ENCODE measurements at regions not wholly inside any gene's neighbourhood (a gene's known extent, or its start where the extent isn't known, plus 50 kb on each side); places are given as distances from the start of the nearest gene placed in this dataset.

DNA sequence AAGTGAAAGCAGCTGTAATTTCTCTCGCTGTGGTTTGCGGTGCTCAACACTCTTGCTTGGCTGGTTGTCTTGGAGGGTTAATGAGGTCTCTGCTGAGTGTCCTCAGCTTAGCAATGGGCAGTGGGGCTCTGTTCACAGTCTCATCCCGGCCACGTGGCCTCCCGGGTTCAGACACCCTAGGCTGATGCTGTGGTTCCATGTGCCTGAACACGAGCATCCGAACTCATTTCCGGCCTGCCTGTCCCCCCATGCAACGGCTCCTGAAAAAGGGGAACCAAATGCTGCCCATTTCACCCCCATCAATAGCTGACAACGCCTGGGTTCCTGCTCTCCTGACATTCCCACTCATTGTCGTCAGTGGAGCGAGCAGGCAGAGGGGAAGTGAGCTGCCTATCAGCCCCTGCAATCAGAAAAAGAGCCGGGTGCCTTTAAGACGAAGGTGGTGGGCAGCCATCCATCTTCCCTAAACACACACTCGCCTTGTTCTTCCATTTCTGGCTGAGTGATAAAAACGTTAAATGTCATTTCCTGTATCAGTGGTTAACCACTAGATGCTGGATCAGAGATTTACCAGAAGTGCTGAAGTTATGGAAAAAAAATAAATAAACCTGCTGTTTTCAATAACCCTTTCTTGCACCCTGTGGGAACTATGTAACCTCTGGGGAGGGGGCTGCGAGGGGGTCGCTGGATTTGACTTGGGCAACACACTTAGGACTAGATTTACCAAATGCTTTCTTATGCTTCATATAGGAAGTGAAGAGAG lies 60.3 kb upstream of the BCL2L14 start:
- no peak for DNase-seq (ENCODE audit: extremely low read depth in 1 of 11, low read depth in 9 of 11, low spot score in 4 of 11)

DNA sequence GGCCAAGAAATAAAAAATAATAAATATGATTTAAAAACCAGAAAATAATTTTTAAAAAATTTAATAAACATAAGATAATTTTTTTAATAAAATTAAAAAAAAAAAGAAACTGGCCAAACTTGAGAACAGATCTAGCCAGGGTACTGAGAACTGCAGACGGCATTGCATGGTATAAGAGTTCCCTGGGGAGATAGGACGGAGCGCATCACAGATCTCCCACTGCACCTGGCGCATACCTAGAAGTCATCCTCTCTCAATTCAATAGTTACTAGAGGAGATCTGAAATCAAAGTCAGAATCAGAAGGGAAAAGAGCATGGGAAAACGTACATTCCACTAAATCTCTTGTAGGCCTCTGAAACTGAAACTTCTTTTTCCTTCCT lies 58.9 kb upstream of the BCL2L14 start:
- DNase-seq (ENCODE audit: extremely low read depth in 1 of 11, low read depth in 9 of 11, low spot score in 4 of 11) = no peak

DNA sequence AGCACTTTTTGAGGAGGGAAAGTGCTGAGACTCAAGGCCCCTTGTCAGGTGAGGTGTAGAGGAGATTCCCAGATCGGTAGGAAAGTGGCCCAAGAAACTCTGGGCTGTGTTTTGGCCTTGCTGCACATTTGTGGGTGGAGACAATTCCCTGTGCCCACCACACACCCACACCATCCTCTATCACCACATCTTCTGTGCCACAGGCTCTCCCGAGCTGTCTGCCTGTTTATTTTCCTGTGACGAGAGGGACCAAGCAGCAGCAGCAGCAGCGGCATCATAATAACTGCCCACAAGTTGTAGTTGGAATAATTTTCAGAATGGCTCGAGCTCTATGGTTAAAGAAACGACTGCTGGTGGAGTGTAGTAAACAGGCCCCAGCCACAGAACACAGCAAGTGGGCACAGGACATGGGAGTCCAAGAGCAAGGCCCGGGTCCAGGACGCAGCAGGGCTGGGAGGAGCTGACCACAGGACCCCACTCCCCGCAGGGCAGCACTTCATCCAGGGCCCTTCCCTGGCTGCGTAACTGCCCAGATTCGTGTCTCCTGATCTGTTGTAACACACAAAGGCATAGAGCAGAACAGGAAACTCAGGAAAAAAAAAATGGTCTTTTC lies 55.6 kb upstream of the BCL2L14 start:
- DNase-seq (ENCODE audit: extremely low read depth in 1 of 11, low read depth in 9 of 11, low spot score in 4 of 11) = no peak

DNA sequence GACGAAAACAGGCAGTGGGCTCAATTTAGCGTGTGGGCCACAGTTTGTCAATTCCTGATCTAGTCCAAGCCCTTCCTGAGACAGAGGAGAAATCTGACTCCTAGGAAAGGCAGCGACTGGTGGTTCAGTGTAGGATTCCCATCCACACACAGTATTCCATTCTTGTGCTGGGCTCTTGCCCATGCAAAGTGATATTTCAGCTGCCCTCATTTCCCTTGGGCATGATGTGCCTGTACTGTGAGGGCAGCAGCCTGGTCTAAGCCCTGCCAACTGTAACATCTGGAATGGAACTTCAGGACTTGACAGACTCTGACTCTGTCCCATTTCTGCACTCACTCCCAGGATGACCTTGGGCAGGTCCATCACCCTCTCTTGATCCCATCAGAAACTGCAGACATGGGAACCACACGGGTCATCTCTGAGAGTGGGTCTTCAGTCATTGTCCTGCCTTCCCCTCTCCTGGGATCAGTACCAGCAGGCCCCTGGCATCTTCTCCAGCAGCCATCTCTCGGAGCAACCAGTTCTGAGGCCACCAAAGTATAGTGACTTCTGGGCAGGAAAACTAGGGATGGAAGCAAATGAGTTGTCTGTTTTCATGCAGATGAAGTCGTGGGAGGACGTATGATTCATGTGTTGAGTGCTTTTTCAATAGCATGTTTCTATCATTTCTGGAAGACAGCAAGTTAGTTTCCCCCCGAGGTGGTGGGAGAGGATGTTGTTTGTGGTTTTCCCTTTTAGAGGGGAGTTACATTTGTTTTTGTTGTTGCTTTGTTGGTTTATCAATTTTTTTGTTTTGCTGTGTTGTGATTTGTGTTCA lies 54.2 kb upstream of the BCL2L14 start:
- no peak for DNase-seq (ENCODE audit: extremely low read depth in 1 of 11, low read depth in 9 of 11, low spot score in 4 of 11)

DNA sequence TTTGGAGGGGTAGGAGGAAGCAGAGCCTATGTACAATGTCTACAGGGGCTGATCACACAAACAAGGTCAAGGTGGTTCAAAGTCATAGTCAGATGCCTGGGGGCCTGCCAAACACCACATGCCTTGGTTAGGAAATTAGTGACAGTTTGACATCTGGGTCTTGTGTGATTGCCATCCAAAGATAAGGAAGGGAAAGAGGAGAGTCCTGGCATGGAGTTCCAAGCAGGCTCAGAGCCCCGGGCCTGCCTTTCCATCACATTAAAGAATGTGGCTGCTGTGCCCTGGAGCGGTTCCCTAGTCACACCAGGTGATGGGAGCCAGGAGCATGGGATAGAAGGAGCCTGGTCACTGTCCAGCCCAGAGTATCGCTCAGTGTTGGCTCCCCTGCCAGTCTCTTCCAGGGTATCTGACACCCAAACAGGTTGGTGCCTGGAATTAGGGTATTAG lies 53.6 kb upstream of the BCL2L14 start:
- no peak for DNase-seq (ENCODE audit: extremely low read depth in 1 of 11, low read depth in 9 of 11, low spot score in 4 of 11)

DNA sequence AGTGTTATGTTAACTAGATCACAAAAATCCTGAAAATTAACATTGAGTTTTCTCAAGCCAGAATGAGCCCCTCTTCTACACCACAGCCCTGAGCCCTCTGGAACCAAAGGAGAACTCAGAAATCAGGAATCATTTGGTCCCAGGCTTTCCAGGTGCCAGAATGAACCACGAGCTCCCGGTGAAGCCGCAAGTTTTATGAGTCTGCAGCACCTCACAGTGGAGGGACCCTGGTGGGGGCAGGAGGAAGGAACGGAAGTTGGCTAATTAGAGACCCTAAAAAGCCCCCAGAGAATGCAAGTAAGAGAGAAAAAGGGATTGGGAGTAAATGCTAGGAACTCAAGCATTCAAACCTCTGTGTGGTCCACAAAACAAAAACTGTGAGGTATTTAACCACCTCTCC lies 52.9 kb upstream of the BCL2L14 start:
- no peak for DNase-seq (ENCODE audit: extremely low read depth in 1 of 11, low read depth in 9 of 11, low spot score in 4 of 11)

DNA sequence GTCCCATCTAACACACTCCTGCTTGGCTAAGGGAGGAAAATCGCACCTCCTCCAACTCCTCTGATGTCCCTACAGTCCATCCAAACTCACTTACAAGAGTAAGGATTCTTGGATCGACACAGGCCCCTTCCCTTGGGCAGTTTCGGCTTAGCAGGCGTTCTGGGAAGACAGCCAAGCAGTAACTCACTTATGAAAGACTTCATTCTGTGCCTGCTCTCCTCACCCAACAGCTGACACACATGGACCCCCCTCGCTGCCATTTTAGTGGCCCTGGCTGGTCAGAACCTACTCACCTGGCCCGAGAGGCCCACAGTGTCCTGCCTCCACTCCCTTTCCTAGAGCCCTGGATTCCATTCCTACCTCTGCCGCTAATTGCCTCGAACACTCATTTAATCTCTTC lies 52.3 kb upstream of the BCL2L14 start:
- DNase-seq (ENCODE audit: extremely low read depth in 1 of 11, low read depth in 9 of 11, low spot score in 4 of 11) = no peak

DNA sequence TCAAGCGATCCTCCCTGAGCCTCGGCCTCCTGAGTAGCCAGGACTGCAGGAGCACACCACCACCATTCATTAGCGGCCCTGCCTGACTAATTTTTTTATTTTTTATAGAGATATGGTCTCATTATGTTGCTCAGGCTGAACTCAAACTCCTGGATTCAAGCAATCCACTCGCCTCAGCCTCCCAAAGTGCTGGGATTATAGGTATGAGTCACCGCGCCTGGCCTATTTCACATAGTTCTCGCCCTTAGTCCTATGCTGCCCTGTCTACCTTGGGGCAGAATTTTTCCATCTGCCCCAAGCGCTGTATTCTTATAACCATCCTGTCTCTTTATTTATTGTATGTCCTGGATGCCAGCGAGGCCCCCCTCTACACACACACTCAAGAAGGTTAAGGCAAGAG lies 50.9 kb upstream of the BCL2L14 start:
- no peak for DNase-seq (ENCODE audit: extremely low read depth in 1 of 11, low read depth in 9 of 11, low spot score in 4 of 11)

DNA sequence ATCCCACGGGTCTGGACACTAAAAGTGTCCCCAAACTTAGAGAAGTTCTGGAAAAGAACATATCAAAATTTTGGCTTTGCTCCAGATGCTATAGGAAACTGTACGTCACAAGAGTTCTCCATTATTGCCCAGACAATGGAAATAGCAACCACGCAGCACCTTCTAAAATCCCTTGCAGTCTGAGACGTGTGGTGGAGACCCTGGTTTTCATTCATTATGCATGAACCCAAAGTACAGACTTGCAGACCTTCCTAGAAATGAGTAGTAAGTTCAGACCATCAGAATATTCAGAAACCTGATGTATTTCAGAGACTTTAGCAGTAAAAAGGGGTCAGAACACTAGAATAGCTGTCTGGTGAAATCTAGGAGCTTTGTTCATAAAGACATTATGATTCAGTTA lies 50.0 kb upstream of the BCL2L14 start:
- no peak for DNase-seq (ENCODE audit: extremely low read depth in 1 of 11, low read depth in 9 of 11, low spot score in 4 of 11)

All from renal cortex interstitium (tissue), 11 donors.